K562 (cell line): ENCODE measurements at regions not wholly inside any gene's neighbourhood (a gene's known extent, or its start where the extent isn't known, plus 50 kb on each side); places are given as distances from the start of the nearest gene placed in this dataset.

Experiments
- ATAC-seq: fragments of 200-7000 bp; cut with Tn5 transposase; 3 replicates; pipeline ENCODE4 v1.9.1; 2020; ENCODE audit warnings: moderate library complexity
- BruUV-seq: library from RNA; stranded (reverse); fragments of 400-500 nt; replicated peaks from 2 replicates; lab custom pipeline; 2021; lab: Mats Ljungman, UMichigan
- CTCF ChIA-PET: fragments of 300-600 bp; formaldehyde crosslinking; extraction: SDS; loops from one replicate; lab custom pipeline; 2021; ENCODE audit warnings: low intra/inter-chr PET ratio; lab: Yijun Ruan, JAX
- POLR2A ChIA-PET: fragments of 300-600, 350-650 bp; sonication (Branson Sonifier 250); formaldehyde crosslinking; extraction: SDS; loops from one replicate; lab custom pipeline; 2021; ENCODE audit warnings: antibody characterized with exemption, inconsistent platforms; lab: Yijun Ruan, JAX
- DNase-seq, 4 experiments: peaks; one replicate each; pipeline versions ENCODE4 v3.0.0 to v3.0.0-alpha.2; 2011 to 2018; ENCODE audit warnings: low spot score in 3 of 4, mixed read lengths in 3 of 4; ENCODE audit errors: extremely low read depth in 1 of 4
- FAIRE-seq: peaks from 2 replicates; lab custom pipeline; 2011; peaks lifted over from hg19 to GRCh38; lab: Jason Lieb, UNC
- H2AFZ ChIP-seq: 2 replicates; pipeline ENCODE4 v1.6.0; 2011; ENCODE audit warnings: low read depth, low read length, control low read depth, inconsistent platforms
- H3K27ac ChIP-seq: fragments of 200-600 bp; 3 replicates; pipeline ENCODE4 v1.8.0; 2011; ENCODE audit warnings: low read depth, mild to moderate bottlenecking, control low read depth, inconsistent platforms, low read length, moderate library complexity, mixed read lengths; ENCODE audit errors: extremely low read depth
- H3K27me3 ChIP-seq, 2 experiments: fragments of 300-600 bp in 1 of 2; 2 replicates in 1 of 2; 3 replicates in 1 of 2; pipeline versions ENCODE4 v1.6.0 to v1.8.0; 2011; ENCODE audit warnings: inconsistent platforms in 2 of 2, low read length in 2 of 2, mild to moderate bottlenecking in 1 of 2, mixed read lengths in 1 of 2, moderate library complexity in 1 of 2; ENCODE audit not compliant: control insufficient read depth in 2 of 2, insufficient read depth in 2 of 2
- H3K36me3 ChIP-seq: fragments of 300-600 bp; 3 replicates; pipeline ENCODE4 v1.8.0; 2011; ENCODE audit warnings: mild to moderate bottlenecking, low read length, inconsistent platforms; ENCODE audit not compliant: control insufficient read depth, insufficient read depth
- H3K4me1 ChIP-seq, 2 experiments: fragments of 200-600 bp in 1 of 2; replicated peaks in 1 of 2; 2 replicates in 1 of 2; 3 replicates in 1 of 2; pipeline versions ENCODE4 v1.5.1 to v1.8.0; 2011; ENCODE audit warnings: inconsistent platforms in 2 of 2, low read length in 2 of 2, mild to moderate bottlenecking in 1 of 2, mixed read lengths in 1 of 2, moderate library complexity in 1 of 2; ENCODE audit not compliant: control insufficient read depth in 2 of 2, insufficient read depth in 2 of 2
- H3K4me2 ChIP-seq: 2 replicates; pipeline ENCODE4 v1.6.1; 2011; ENCODE audit warnings: low read length, control low read depth, inconsistent platforms, mixed read lengths; ENCODE audit not compliant: insufficient read depth
- H3K4me3 ChIP-seq: fragments of 200-600 bp; sonication (generic), shearing (Covaris generic); 2 replicates; pipeline ENCODE4 v1.5.1; 2016; ENCODE audit warnings: control low read depth, inconsistent platforms
- H3K79me2 ChIP-seq: fragments of 200-600 bp; 3 replicates; pipeline ENCODE4 v1.8.0; 2011; ENCODE audit warnings: low read length, inconsistent platforms; ENCODE audit not compliant: control insufficient read depth, insufficient read depth
- H3K9ac ChIP-seq, 2 experiments: 2 replicates each; pipeline versions ENCODE4 v1.6.0 to v1.6.1; 2011; ENCODE audit warnings: low read depth in 2 of 2, low read length in 2 of 2, control low read depth in 1 of 2, inconsistent platforms in 1 of 2, mild to moderate bottlenecking in 1 of 2, mixed read lengths in 1 of 2; ENCODE audit not compliant: insufficient read depth in 1 of 2
- H3K9me1 ChIP-seq: one replicate; pipeline ENCODE4 v1.6.0; 2011; ENCODE audit warnings: inconsistent platforms, mild to moderate bottlenecking, low read length, moderate library complexity; ENCODE audit not compliant: control insufficient read depth, insufficient read depth
- H3K9me3 ChIP-seq: replicated peaks from 2 replicates; pipeline ENCODE4 v1.5.1; 2011; ENCODE audit warnings: low read depth, low read length, inconsistent platforms; ENCODE audit not compliant: control insufficient read depth, insufficient read depth
- H4K20me1 ChIP-seq: replicated peaks from 2 replicates; pipeline ENCODE4 v1.6.1; 2011; ENCODE audit warnings: low read length, inconsistent platforms, mixed read lengths; ENCODE audit not compliant: control insufficient read depth, insufficient read depth
- CBX5 ChIP-seq: IDR thresholded peaks from 2 replicates; pipeline ENCODE4 v1.6.1; 2014; ENCODE audit warnings: low read depth, borderline replicate concordance
- DIDO1 ChIP-seq: fragments of 450-650 bp; IDR thresholded peaks from 2 replicates; pipeline ENCODE4 v1.6.1; 2016; ENCODE audit warnings: low read depth, missing biosample characterization, missing genetic modification characterization
- EP400 ChIP-seq: fragments of 450-650 bp; IDR thresholded peaks from 2 replicates; pipeline ENCODE4 v1.6.1; 2017; ENCODE audit warnings: antibody characterized with exemption, mild to moderate bottlenecking, moderate library complexity
- MTF1 ChIP-seq: fragments of 250-450 bp; sonication (Bioruptor Pico); IDR thresholded peaks from 2 replicates; pipeline ENCODE4 v1.9.0; 2021; ENCODE audit warnings: moderate library complexity, mild to moderate bottlenecking, inconsistent platforms, borderline replicate concordance
- TAF7 ChIP-seq: fragments of 450-650 bp; IDR thresholded peaks from 2 replicates; pipeline ENCODE4 v1.6.1; 2016; ENCODE audit warnings: missing genetic modification characterization, missing compliant biosample characterization
- ZNF274 ChIP-seq: IDR thresholded peaks from 2 replicates; pipeline ENCODE4 v1.6.1; 2011; ENCODE audit warnings: low read depth, mild to moderate bottlenecking, low read length, moderate library complexity, borderline replicate concordance
- ZNF324 ChIP-seq: fragments of 250-450 bp; sonication (Bioruptor Pico); IDR thresholded peaks from 2 replicates; pipeline ENCODE4 v1.4.0; 2020; ENCODE audit warnings: mild to moderate bottlenecking
- ZNF696 ChIP-seq: fragments of 250-450 bp; sonication (Bioruptor Pico); conservative IDR thresholded peaks from 2 replicates; pipeline ENCODE4 v1.4.0; 2020; ENCODE audit warnings: mild to moderate bottlenecking, moderate library complexity
- WGBS: fragments of 100-300 bp; shearing (Covaris generic); methylation state at CpG from one replicate; pipeline ENCODE4 v1.1.6; 2016; ENCODE audit warnings: low coverage, mixed read lengths; ENCODE audit not compliant: insufficient coverage; ENCODE audit errors: missing lambda C conversion rate; 5-methylcytosine and 5-hydroxymethylcytosine counted together
- in situ Hi-C: fragments of 300-500 bp; cut with MboI; formaldehyde crosslinking; loops from 4 replicates; pipeline ENCODE4 v1.15.0; 2018; ENCODE audit warnings: inconsistent platforms, mixed read lengths
- intact Hi-C: fragments of 100-400 bp; cut with micrococcal nuclease; formaldehyde crosslinking; loops from 2 replicates; pipeline ENCODE4 v1.14.2; 2022
- TF ChIP-seq, protein P1 (sequence below), 2 experiments: fragments of 450-650 bp; conservative IDR thresholded peaks; 2 replicates each; pipeline ENCODE4 v1.6.1; 2017; ENCODE audit warnings: mild to moderate bottlenecking in 2 of 2, moderate library complexity in 2 of 2
- TF ChIP-seq, protein P2 (sequence below): fragments of 250-450 bp; sonication (Bioruptor Pico); IDR thresholded peaks from 2 replicates; pipeline ENCODE4 v1.4.0; 2020; ENCODE audit warnings: borderline replicate concordance

DNA sequence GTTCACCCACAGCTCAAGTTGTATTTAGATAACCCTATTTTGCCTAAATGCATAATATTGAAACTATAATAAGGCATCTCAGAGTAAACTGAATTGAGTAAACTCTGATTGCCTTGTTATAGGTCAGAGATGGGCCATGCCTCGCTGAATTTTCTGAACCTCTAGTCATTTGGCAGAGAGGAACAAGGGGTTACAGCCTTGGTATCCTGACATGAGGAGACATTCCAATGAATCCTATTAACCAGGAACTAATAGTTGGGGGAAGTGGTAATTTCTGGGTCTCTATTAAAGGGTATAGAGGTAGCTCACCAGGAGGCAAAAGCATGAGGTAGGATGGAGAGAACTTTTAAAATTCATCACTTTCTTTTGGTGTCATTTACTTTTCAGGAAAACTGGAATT, 227.4 kb upstream of the CHST9 start (continued):
- no peak for TF ChIP-seq DIDO1 (tag)
- no peak for TF ChIP-seq ZNF274
- TF ChIP-seq, protein P1, sequence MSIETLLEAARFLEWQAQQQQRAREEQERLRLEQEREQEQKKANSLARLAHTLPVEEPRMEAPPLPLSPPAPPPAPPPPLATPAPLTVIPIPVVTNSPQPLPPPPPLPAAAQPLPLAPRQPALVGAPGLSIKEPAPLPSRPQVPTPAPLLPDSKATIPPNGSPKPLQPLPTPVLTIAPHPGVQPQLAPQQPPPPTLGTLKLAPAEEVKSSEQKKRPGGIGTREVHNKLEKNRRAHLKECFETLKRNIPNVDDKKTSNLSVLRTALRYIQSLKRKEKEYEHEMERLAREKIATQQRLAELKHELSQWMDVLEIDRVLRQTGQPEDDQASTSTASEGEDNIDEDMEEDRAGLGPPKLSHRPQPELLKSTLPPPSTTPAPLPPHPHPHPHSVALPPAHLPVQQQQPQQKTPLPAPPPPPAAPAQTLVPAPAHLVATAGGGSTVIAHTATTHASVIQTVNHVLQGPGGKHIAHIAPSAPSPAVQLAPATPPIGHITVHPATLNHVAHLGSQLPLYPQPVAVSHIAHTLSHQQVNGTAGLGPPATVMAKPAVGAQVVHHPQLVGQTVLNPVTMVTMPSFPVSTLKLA (conservative IDR thresholded peaks at IDR 0.05): no peak
- no peak for TF ChIP-seq EP400
- no peak for TF ChIP-seq MTF1 (CRISPR knock-in tag)
- TF ChIP-seq ZNF696 (CRISPR knock-in tag): no peak
- TF ChIP-seq CBX5: no peak

DNA sequence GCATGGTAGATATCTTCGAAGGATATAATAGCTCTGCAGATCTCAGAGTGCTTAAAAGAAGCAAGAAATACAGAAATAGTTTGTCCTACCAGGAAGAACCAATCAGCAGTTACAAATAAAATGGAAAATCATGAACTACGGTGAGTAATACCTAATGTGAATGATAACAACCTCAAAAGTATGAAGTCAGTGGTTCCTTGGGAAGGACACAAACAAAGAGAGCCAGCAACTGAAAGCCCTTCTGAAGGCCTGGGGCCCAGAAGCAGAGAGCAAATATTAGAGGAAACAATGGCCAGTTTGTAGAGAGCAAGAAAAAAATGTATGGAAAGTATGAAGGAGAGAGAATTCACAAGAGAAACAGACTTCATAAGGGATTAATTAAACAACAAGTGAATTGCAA, 226.8 kb upstream of the CHST9 start:
- Histone ChIP-seq H3K27me3 (no peaks in the 10 kb centered on the region), H3K9me3 (no peaks in the 10 kb centered on the region), H3K79me2 (no peaks in the 10 kb centered on the region), H4K20me1 (no peaks in the 10 kb centered on the region), H2AFZ (no peak overlapping the region)
- FAIRE-seq: no peak
- no peak for TF ChIP-seq TAF7 (tag)
- TF ChIP-seq, protein P2, sequence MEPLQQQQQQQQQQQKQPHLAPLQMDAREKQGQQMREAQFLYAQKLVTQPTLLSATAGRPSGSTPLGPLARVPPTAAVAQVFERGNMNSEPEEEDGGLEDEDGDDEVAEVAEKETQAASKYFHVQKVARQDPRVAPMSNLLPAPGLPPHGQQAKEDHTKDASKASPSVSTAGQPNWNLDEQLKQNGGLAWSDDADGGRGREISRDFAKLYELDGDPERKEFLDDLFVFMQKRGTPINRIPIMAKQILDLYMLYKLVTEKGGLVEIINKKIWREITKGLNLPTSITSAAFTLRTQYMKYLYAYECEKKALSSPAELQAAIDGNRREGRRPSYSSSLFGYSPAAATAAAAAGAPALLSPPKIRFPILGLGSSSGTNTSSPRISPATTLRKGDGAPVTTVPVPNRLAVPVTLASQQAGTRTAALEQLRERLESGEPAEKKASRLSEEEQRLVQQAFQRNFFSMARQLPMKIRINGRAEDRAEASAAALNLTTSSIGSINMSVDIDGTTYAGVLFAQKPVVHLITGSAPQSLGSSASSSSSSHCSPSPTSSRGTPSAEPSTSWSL (CRISPR knock-in tag): no peak
- no peak for TF ChIP-seq ZNF324 (CRISPR knock-in tag)
- TF ChIP-seq, all 486 proteins: peak for 0
- Histone ChIP-seq H3K4me2 (no peak overlapping the region), H3K36me3 (no peaks in the 10 kb centered on the region), H3K9me1 (no peaks in the 10 kb centered on the region), H3K27ac (no peak overlapping the region), H3K4me1 (no peaks in the 10 kb centered on the region), H3K4me3 (no peak overlapping the region), H3K9ac (no peak overlapping the region)
- ChIA-PET CTCF (no interaction called here), POLR2A (no interaction called here)
- DNase-seq (no peak), ATAC-seq (no peak)
- 0% methylated on average over 2 of the region's 2 CpGs for WGBS
- BruUV-seq: no TSS peak
- in situ Hi-C loops: no loop called here
- intact Hi-C loops: loop anchor here (10.0 kb wide), 1 partner anchor 77 kb away; no protein-coding TSS in a partner anchor
